ENCODE measurements at regions not wholly inside any gene's neighbourhood (a gene's known extent, or its start where the extent isn't known, plus 50 kb on each side); places are given as distances from the start of the nearest gene placed in this dataset.

DNA sequence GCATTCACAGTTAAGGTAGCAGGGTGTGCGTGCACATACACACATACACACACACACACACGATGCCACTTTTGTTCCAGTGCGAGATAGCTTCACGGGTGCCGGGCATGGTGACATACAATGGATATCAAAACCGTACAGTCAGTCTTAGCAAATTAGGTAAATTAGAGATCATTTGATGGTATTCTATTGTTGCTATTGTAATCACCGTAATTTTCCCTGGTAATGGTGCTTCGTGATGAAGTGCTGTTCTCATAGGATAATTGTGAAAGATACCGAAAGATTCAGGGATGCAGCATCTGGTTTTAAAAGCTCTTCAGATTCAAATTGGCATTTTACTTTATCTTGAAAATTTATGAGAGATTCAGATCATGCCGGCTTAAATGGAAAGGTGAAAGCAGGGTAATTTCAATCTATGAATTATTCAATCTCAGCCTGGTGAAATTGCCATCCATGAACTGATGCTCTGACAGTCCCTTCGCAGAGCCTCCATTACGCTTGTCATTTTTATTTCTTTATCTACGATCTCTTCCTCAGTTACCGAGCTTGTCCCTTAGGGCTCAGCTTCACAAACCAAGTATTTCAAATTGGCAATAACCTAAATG is 71.3 kb upstream of the SOX4 start:
- Histone ChIP-seq H3K36me3 (no peaks in the 10 kb centered on the region), H3K4me1 (no peaks in the 10 kb centered on the region), H3K27ac (no peak overlapping the region), H3K9me3 (no peaks in the 10 kb centered on the region), H3K27me3 (no peaks in the 10 kb centered on the region), H3K4me3 (no peak overlapping the region)
- TF ChIP-seq, protein P1, sequence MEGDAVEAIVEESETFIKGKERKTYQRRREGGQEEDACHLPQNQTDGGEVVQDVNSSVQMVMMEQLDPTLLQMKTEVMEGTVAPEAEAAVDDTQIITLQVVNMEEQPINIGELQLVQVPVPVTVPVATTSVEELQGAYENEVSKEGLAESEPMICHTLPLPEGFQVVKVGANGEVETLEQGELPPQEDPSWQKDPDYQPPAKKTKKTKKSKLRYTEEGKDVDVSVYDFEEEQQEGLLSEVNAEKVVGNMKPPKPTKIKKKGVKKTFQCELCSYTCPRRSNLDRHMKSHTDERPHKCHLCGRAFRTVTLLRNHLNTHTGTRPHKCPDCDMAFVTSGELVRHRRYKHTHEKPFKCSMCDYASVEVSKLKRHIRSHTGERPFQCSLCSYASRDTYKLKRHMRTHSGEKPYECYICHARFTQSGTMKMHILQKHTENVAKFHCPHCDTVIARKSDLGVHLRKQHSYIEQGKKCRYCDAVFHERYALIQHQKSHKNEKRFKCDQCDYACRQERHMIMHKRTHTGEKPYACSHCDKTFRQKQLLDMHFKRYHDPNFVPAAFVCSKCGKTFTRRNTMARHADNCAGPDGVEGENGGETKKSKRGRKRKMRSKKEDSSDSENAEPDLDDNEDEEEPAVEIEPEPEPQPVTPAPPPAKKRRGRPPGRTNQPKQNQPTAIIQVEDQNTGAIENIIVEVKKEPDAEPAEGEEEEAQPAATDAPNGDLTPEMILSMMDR (IDR thresholded peaks at IDR 0.05) = no peak
- TF ChIP-seq POLR2A (IDR thresholded peaks at IDR 0.05) = no peak
- DNase-seq = no peak

- no peak overlapping the region for H3K4me3 ChIP-seq
- no peak for TF ChIP-seq POLR2A (IDR thresholded peaks at IDR 0.05)
- TF ChIP-seq, protein P1 (IDR thresholded peaks at IDR 0.05) = no peak
- no peaks in the 10 kb centered on the region for H3K27me3 ChIP-seq
- H3K27ac ChIP-seq = no peak overlapping the region
- DNase-seq = no peak
- H3K36me3 ChIP-seq = no peaks in the 10 kb centered on the region
- no peaks in the 10 kb centered on the region for H3K9me3 ChIP-seq
- H3K4me1 ChIP-seq = no peaks in the 10 kb centered on the region
Observed at GRCh38 chr6:21522797-21523456, 70.6 kb upstream of the SOX4 start.

DNA sequence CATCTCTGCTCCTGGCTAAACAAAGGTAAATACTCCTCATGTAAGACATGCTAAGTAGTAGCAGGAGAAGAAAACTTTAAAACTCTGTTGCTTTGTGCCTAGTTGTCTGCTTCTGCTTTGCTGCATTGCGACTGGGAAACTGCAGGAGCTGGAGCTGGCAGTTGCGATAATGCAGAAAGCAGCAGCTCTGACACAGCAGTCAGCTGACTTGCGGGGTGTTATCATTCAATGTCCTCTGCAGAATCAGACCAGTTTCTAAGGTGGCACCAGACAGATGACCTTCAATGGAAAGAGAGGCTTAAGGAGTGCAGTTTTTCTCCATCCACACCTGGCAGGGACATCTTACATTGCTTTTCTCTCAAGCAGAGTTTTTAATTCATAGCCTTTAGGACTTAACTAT is 69.9 kb upstream of the SOX4 start:
- no peaks in the 10 kb centered on the region for H3K4me1 ChIP-seq
- H3K36me3 ChIP-seq = no peaks in the 10 kb centered on the region
- no peaks in the 10 kb centered on the region for H3K27me3 ChIP-seq
- H3K9me3 ChIP-seq = no peaks in the 10 kb centered on the region
- DNase-seq = no peak
- no peak overlapping the region for H3K4me3 ChIP-seq
- TF ChIP-seq POLR2A (IDR thresholded peaks at IDR 0.05) = no peak
- TF ChIP-seq, protein P1 (IDR thresholded peaks at IDR 0.05) = no peak
- H3K27ac ChIP-seq = no peak overlapping the region

- Histone ChIP-seq H3K9me3 (no peaks in the 10 kb centered on the region), H3K36me3 (no peaks in the 10 kb centered on the region), H3K27me3 (no peaks in the 10 kb centered on the region), H3K27ac (no peak overlapping the region), H3K4me1 (no peaks in the 10 kb centered on the region), H3K4me3 (no peak overlapping the region)
- DNase-seq = no peak
- TF ChIP-seq, protein P1 (IDR thresholded peaks at IDR 0.05) = no peak
- no peak for TF ChIP-seq POLR2A (IDR thresholded peaks at IDR 0.05)
Observed at GRCh38 chr6:21524201-21524600, 69.3 kb upstream of the SOX4 start.

GRCh38 chr6:21526974-21527373 is 66.6 kb upstream of the SOX4 start:
- DNase-seq = no peak
- Histone ChIP-seq H3K9me3 (no peaks in the 10 kb centered on the region), H3K27me3 (no peaks in the 10 kb centered on the region), H3K4me3 (no peak overlapping the region), H3K4me1 (no peaks in the 10 kb centered on the region), H3K36me3 (no peaks in the 10 kb centered on the region), H3K27ac (no peak overlapping the region)
- TF ChIP-seq POLR2A (IDR thresholded peaks at IDR 0.05) = no peak
- TF ChIP-seq, protein P1 (IDR thresholded peaks at IDR 0.05) = no peak

Measured in Peyer's patch (tissue), 4 donors.